Neural cell (in vitro differentiated cells): ENCODE measurements at regions not wholly inside any gene's neighbourhood (a gene's known extent, or its start where the extent isn't known, plus 50 kb on each side); places are given as distances from the start of the nearest gene placed in this dataset.

Experiments used
- EP300 ChIP-seq: fragments of 450-650 bp; conservative IDR thresholded peaks from 2 replicates; pipeline ENCODE4 v1.6.1; 2014; ENCODE audit warnings: antibody characterized with exemption, mild to moderate bottlenecking, moderate library complexity; ENCODE audit not compliant: poor library complexity, severe bottlenecking
- EZH2 ChIP-seq: fragments of 200-600, 300-800 bp; shearing (Covaris generic), sonication (generic); IDR thresholded peaks from 2 replicates; pipeline ENCODE4 v1.6.1; 2014; ENCODE audit warnings: antibody characterized with exemption, low read length, borderline replicate concordance, mild to moderate bottlenecking; ENCODE audit not compliant: insufficient read depth, poor library complexity, severe bottlenecking
- RAD21 ChIP-seq: fragments of 450-650 bp; conservative IDR thresholded peaks from 2 replicates; pipeline ENCODE4 v1.6.1; 2014; ENCODE audit warnings: antibody characterized with exemption, mild to moderate bottlenecking, moderate library complexity
- SMC3 ChIP-seq: fragments of 450-650 bp; conservative IDR thresholded peaks from 2 replicates; pipeline ENCODE4 v1.6.1; 2014; ENCODE audit warnings: antibody characterized with exemption, mild to moderate bottlenecking, moderate library complexity; ENCODE audit not compliant: poor library complexity
- TF ChIP-seq, protein P1 (sequence below): fragments of 450-650 bp; IDR thresholded peaks from 2 replicates; pipeline ENCODE4 v1.5.1; 2014; ENCODE audit warnings: antibody characterized with exemption, mild to moderate bottlenecking, moderate library complexity; ENCODE audit not compliant: poor library complexity, severe bottlenecking
- TF ChIP-seq, protein P2 (sequence below): IDR thresholded peaks from 2 replicates; pipeline ENCODE4 v1.6.1; 2012; ENCODE audit warnings: borderline replicate concordance

DNA sequence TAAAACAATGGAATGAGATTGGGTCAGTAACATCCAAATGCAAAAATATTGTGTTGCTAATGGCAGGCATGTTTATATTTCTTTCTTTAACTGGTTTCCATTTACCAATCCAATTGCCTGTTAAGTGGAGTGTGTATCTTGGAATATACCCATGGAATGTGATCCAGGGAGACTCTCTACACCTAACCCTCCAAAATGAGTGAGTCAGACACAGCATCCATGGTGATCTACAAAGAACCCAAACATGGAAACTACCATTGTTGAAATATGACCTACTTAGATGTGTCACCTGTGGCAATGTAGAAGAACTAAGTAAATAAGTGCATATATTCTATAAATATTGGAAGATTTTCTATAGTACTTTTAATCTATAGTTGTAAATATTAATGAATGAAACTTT is 110.3 kb downstream of the AREG start:
- TF ChIP-seq, protein P1, sequence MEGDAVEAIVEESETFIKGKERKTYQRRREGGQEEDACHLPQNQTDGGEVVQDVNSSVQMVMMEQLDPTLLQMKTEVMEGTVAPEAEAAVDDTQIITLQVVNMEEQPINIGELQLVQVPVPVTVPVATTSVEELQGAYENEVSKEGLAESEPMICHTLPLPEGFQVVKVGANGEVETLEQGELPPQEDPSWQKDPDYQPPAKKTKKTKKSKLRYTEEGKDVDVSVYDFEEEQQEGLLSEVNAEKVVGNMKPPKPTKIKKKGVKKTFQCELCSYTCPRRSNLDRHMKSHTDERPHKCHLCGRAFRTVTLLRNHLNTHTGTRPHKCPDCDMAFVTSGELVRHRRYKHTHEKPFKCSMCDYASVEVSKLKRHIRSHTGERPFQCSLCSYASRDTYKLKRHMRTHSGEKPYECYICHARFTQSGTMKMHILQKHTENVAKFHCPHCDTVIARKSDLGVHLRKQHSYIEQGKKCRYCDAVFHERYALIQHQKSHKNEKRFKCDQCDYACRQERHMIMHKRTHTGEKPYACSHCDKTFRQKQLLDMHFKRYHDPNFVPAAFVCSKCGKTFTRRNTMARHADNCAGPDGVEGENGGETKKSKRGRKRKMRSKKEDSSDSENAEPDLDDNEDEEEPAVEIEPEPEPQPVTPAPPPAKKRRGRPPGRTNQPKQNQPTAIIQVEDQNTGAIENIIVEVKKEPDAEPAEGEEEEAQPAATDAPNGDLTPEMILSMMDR, result no peak
- TF ChIP-seq EP300, result no peak
- TF ChIP-seq EZH2, result no peak
- TF ChIP-seq, protein P2, sequence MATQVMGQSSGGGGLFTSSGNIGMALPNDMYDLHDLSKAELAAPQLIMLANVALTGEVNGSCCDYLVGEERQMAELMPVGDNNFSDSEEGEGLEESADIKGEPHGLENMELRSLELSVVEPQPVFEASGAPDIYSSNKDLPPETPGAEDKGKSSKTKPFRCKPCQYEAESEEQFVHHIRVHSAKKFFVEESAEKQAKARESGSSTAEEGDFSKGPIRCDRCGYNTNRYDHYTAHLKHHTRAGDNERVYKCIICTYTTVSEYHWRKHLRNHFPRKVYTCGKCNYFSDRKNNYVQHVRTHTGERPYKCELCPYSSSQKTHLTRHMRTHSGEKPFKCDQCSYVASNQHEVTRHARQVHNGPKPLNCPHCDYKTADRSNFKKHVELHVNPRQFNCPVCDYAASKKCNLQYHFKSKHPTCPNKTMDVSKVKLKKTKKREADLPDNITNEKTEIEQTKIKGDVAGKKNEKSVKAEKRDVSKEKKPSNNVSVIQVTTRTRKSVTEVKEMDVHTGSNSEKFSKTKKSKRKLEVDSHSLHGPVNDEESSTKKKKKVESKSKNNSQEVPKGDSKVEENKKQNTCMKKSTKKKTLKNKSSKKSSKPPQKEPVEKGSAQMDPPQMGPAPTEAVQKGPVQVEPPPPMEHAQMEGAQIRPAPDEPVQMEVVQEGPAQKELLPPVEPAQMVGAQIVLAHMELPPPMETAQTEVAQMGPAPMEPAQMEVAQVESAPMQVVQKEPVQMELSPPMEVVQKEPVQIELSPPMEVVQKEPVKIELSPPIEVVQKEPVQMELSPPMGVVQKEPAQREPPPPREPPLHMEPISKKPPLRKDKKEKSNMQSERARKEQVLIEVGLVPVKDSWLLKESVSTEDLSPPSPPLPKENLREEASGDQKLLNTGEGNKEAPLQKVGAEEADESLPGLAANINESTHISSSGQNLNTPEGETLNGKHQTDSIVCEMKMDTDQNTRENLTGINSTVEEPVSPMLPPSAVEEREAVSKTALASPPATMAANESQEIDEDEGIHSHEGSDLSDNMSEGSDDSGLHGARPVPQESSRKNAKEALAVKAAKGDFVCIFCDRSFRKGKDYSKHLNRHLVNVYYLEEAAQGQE, result no peak
- no peak for TF ChIP-seq RAD21
- TF ChIP-seq SMC3, result no peak
